ENCODE measurements at regions not wholly inside any gene's neighbourhood (a gene's known extent, or its start where the extent isn't known, plus 50 kb on each side); places are given as distances from the start of the nearest gene placed in this dataset.

DNA sequence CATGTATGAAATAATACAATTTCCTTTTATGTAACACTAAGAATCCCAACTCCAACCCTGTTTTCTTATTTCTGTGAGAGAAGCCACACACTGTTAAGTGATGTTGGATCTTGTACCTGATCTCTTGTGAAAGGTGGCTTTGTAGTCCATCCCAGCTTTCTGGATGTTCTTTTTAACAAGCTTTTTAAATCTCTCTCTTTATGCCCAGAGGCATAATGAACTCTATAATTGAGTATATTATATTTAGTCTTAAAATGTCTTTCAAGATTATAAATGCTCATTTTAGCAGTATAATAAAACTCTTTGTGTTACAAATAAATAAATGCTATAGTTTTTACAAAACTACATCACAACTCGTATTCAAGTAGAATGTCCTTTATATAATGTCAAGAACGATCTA lies 922.1 kb downstream of the EPHA7 start:
- Histone ChIP-seq H3K4me1 (ENCODE audit: insufficient read depth, low read length, poor library complexity, severe bottlenecking) (no peaks in the 10 kb centered on the region), H3K27me3 (replicated peaks; ENCODE audit: insufficient read depth, low read depth, low read length, poor library complexity) (no peaks in the 10 kb centered on the region), H3K27ac (ENCODE audit: low read depth, low read length, poor library complexity, severe bottlenecking) (no peak overlapping the region), H3K9me3 (ENCODE audit: low read depth, low read length, poor library complexity, severe bottlenecking) (no peaks in the 10 kb centered on the region), H3K4me3 (ENCODE audit: low read depth, low read length, poor library complexity, severe bottlenecking) (no peak overlapping the region), H3K36me3 (ENCODE audit: insufficient read depth, low read length, poor library complexity, severe bottlenecking) (no peaks in the 10 kb centered on the region)
- ChIA-PET POLR2A (ENCODE audit: low non-redundant PET) (no interaction called here), CTCF (no interaction called here)
- DNase-seq (ENCODE audit: low spot score), result no peak
- intact Hi-C loops (cut with micrococcal nuclease; ENCODE audit: unreplicated experiment), result no loop called here
- no TSS peak for BruUV-seq (replicated peaks)
- TF ChIP-seq CTCF (conservative IDR thresholded peaks at IDR 0.05; ENCODE audit: low read depth, low read length) (no peak), EZH2 (IDR thresholded peaks at IDR 0.05; ENCODE audit: borderline replicate concordance, low read depth, low read length, poor library complexity, severe bottlenecking) (no peak)

GRCh38 chr6:92496527-92496926 lies 922.8 kb downstream of the EPHA7 start:
- Histone ChIP-seq H3K27ac (ENCODE audit: low read depth, low read length, poor library complexity, severe bottlenecking) (no peak overlapping the region), H3K36me3 (ENCODE audit: insufficient read depth, low read length, poor library complexity, severe bottlenecking) (no peaks in the 10 kb centered on the region), H3K27me3 (replicated peaks; ENCODE audit: insufficient read depth, low read depth, low read length, poor library complexity) (no peaks in the 10 kb centered on the region), H3K9me3 (ENCODE audit: low read depth, low read length, poor library complexity, severe bottlenecking) (no peaks in the 10 kb centered on the region), H3K4me3 (ENCODE audit: low read depth, low read length, poor library complexity, severe bottlenecking) (no peak overlapping the region), H3K4me1 (ENCODE audit: insufficient read depth, low read length, poor library complexity, severe bottlenecking) (no peaks in the 10 kb centered on the region)
- DNase-seq (ENCODE audit: low spot score), result no peak
- ChIA-PET POLR2A (ENCODE audit: low non-redundant PET) (interaction anchor here (0.6 kb wide), 1 partner anchor 30 kb away, joined by 4 read pairs; no protein-coding TSS in a partner anchor), CTCF (no interaction called here)
- no TSS peak for BruUV-seq (replicated peaks)
- intact Hi-C loops (cut with micrococcal nuclease; ENCODE audit: unreplicated experiment), result no loop called here
- TF ChIP-seq EZH2 (IDR thresholded peaks at IDR 0.05; ENCODE audit: borderline replicate concordance, low read depth, low read length, poor library complexity, severe bottlenecking) (no peak), CTCF (conservative IDR thresholded peaks at IDR 0.05; ENCODE audit: low read depth, low read length) (no peak)

GRCh38 chr6:92495242-92495641 lies 924.1 kb downstream of the EPHA7 start:
- Histone ChIP-seq H3K4me1 (ENCODE audit: insufficient read depth, low read length, poor library complexity, severe bottlenecking) (no peaks in the 10 kb centered on the region), H3K27me3 (replicated peaks; ENCODE audit: insufficient read depth, low read depth, low read length, poor library complexity) (no peaks in the 10 kb centered on the region), H3K27ac (ENCODE audit: low read depth, low read length, poor library complexity, severe bottlenecking) (no peak overlapping the region), H3K4me3 (ENCODE audit: low read depth, low read length, poor library complexity, severe bottlenecking) (no peak overlapping the region), H3K36me3 (ENCODE audit: insufficient read depth, low read length, poor library complexity, severe bottlenecking) (no peaks in the 10 kb centered on the region), H3K9me3 (ENCODE audit: low read depth, low read length, poor library complexity, severe bottlenecking) (no peaks in the 10 kb centered on the region)
- no peak for TF ChIP-seq EZH2 (IDR thresholded peaks at IDR 0.05; ENCODE audit: borderline replicate concordance, low read depth, low read length, poor library complexity, severe bottlenecking)
- no peak for TF ChIP-seq CTCF (conservative IDR thresholded peaks at IDR 0.05; ENCODE audit: low read depth, low read length)
- CTCF ChIA-PET, result no interaction called here
- intact Hi-C loops (cut with micrococcal nuclease; ENCODE audit: unreplicated experiment), result no loop called here
- no peak for DNase-seq (ENCODE audit: low spot score)
- POLR2A ChIA-PET (ENCODE audit: low non-redundant PET), result no interaction called here
- no TSS peak for BruUV-seq (replicated peaks)

All from A673 (cell line).